ENCODE measurements at regions not wholly inside any gene's neighbourhood (a gene's known extent, or its start where the extent isn't known, plus 50 kb on each side); places are given as distances from the start of the nearest gene placed in this dataset.

DNA sequence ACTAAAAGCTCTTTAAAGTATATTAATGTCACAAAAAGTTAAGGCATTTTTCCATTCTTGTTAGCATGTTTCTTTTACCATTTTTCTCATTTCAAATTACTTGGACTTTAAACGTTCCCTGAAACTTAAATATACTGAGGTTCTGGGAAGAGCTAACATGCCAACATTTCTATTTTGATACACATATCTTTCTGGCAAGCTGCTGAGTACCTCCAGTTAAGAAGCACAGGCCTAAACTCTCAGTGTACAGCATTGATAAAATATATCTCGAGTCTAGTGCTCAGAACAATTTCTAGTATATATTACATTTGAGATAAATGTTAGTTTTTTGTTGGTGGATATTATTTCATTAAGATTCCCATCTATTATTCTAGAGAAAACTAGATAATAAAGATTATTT lies 612.9 kb upstream of the KCND2 start:
- H3K4me3 ChIP-seq (ENCODE audit: low read depth, low read length), result no peak overlapping the region
- TF ChIP-seq, protein P1, sequence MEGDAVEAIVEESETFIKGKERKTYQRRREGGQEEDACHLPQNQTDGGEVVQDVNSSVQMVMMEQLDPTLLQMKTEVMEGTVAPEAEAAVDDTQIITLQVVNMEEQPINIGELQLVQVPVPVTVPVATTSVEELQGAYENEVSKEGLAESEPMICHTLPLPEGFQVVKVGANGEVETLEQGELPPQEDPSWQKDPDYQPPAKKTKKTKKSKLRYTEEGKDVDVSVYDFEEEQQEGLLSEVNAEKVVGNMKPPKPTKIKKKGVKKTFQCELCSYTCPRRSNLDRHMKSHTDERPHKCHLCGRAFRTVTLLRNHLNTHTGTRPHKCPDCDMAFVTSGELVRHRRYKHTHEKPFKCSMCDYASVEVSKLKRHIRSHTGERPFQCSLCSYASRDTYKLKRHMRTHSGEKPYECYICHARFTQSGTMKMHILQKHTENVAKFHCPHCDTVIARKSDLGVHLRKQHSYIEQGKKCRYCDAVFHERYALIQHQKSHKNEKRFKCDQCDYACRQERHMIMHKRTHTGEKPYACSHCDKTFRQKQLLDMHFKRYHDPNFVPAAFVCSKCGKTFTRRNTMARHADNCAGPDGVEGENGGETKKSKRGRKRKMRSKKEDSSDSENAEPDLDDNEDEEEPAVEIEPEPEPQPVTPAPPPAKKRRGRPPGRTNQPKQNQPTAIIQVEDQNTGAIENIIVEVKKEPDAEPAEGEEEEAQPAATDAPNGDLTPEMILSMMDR (IDR thresholded peaks at IDR 0.05; ENCODE audit: low read depth, low read length), result no peak

- H3K4me3 ChIP-seq (ENCODE audit: low read depth, low read length), result no peak overlapping the region
- TF ChIP-seq, protein P1 (IDR thresholded peaks at IDR 0.05; ENCODE audit: low read depth, low read length), result no peak
These were observed 608.4 kb upstream of the KCND2 start for GRCh38 chr7:119664601-119665000.

DNA sequence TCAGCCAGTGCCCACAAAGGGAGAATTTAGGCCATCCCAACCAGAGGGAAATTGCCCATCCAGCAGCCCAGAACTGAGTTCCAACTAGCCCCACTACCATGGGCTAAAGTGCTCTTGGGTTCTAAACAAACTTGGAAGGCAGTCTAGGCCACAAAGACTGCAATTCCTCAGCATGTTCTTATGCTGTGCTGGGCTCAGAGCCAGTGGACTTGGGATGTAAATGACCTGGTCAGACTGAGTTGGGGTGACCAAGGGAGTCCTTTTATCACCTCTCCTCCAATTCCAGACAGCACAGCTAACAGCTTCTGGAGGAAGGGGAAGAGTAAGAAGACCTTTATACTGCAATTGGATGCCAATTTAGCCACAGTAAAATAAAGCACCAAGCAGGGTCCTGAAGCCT lies 607.2 kb upstream of the KCND2 start:
- H3K4me3 ChIP-seq (ENCODE audit: low read depth, low read length), result no peak overlapping the region
- TF ChIP-seq, protein P1 (IDR thresholded peaks at IDR 0.05; ENCODE audit: low read depth, low read length), result no peak

DNA sequence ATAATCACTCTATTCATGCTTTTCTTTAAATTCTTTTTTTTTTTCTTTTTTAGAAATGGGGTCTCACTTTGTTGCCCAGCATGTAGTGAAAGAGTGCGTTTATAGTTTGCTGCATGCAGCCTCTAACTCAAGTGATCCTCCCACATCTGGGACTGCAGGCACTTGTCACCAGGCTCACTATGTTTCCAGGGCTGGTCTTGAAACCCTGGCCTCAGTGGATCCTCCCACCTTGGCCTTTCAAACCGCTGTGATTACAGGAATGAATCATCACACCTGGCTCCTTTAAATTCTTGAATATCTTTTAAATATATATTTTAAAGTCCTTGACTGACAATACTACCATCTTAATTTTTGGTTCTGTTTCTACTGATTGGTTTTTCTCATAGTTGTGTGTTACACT lies 591.6 kb upstream of the KCND2 start:
- TF ChIP-seq, protein P1 (IDR thresholded peaks at IDR 0.05; ENCODE audit: low read depth, low read length), result no peak

DNA sequence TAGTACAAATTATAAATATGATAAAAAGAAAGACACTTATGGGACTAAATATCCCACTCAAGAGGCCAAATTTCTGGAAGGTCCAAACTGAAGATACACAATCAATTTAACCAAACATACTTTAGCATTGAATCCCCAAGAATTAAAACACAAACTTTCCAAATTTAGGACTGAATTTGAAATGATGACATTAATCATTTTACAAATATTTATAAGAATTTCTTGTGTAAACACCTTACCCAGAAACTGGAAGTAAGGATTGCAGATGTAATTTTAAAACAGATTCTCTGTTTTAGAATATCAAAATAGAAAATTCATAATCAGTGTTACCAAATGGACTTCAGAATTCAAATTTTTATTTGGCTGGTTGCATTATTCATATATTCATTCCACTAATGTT lies 588.2 kb upstream of the KCND2 start:
- no peak overlapping the region for H3K4me3 ChIP-seq (ENCODE audit: low read depth, low read length)
- TF ChIP-seq, protein P1 (IDR thresholded peaks at IDR 0.05; ENCODE audit: low read depth, low read length), result no peak

More for the DNA sequence above, 591.6 kb upstream of the KCND2 start:
- no peak overlapping the region for H3K4me3 ChIP-seq (ENCODE audit: low read depth, low read length)

DNA sequence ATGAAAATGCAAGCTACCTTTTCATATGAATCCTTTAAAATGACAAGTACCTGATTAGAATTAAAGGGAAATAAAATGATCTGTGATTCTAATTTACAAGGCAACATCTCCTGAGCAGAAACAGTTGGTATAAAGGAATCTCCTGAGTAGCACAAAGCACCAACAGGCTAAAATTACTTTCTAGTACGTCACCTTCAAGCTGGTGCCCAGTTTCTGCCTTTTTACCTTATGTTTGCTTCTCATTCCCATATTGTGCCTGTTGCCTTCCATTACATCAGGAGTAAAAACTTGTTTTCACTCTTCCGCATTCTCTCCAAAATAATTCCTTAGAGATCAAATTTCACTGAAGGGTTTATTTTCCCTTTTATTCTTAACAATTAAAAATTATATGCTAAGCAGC lies 587.1 kb upstream of the KCND2 start:
- H3K4me3 ChIP-seq (ENCODE audit: low read depth, low read length), result no peak overlapping the region

GRCh38 chr7:119688831-119689230 lies 584.1 kb upstream of the KCND2 start:
- TF ChIP-seq, protein P1 (IDR thresholded peaks at IDR 0.05; ENCODE audit: low read depth, low read length), result no peak
- H3K4me3 ChIP-seq (ENCODE audit: low read depth, low read length), result no peak overlapping the region

More for the DNA sequence above, 587.1 kb upstream of the KCND2 start:
- TF ChIP-seq, protein P1 (IDR thresholded peaks at IDR 0.05; ENCODE audit: low read depth, low read length), result no peak
